HL-60 (cell line): ENCODE measurements at regions not wholly inside any gene's neighbourhood (a gene's known extent, or its start where the extent isn't known, plus 50 kb on each side); places are given as distances from the start of the nearest gene placed in this dataset.
"Not testable (repeated sequence)": the region's sequence is repeated elsewhere in the genome, so short reads cannot be mapped to it uniquely, and the experiment has no call there.

ENCODE experiments used
- CTCF ChIP-seq: IDR thresholded peaks from one replicate; pipeline ENCODE4 v1.5.1; 2011; ENCODE audit warnings: low read length, control low read depth, inconsistent platforms; ENCODE audit not compliant: insufficient read depth
- REST ChIP-seq: IDR thresholded peaks from 2 replicates; pipeline ENCODE4 v1.6.1; 2012; ENCODE audit warnings: low read depth; ENCODE audit not compliant: insufficient replicate concordance

- not testable (repeated sequence) for TF ChIP-seq CTCF, REST
These were observed 779.8 kb downstream of the PRIM2 start for GRCh38 chr6:58097251-58097650.
